SK-N-SH (cell line): ENCODE measurements at regions not wholly inside any gene's neighbourhood (a gene's known extent, or its start where the extent isn't known, plus 50 kb on each side); places are given as distances from the start of the nearest gene placed in this dataset.

Experiments used
- CTCF ChIA-PET: fragments of 300-600, 350-600 bp; formaldehyde crosslinking; extraction: SDS; loops from one replicate; lab custom pipeline; 2021; lab: Yijun Ruan, JAX
- POLR2A ChIA-PET: fragments of 350-600 bp; sonication (Branson Sonifier 250); formaldehyde crosslinking; extraction: SDS; loops from one replicate; lab custom pipeline; 2020; ENCODE audit warnings: antibody characterized with exemption, inconsistent platforms; lab: Yijun Ruan, JAX
- DNase-seq: peaks from one replicate; pipeline ENCODE4 v3.0.0; 2012
- H2AFZ ChIP-seq: fragments of 200-600 bp; sonication (generic); 2 replicates; pipeline ENCODE4 v1.8.1; 2016; ENCODE audit warnings: antibody characterized with exemption, mild to moderate bottlenecking, low read depth
- H3F3A ChIP-seq: fragments of 200-600 bp; sonication (generic); replicated peaks from 2 replicates; pipeline ENCODE3; 2016; ENCODE audit warnings: antibody characterized with exemption, mild to moderate bottlenecking; ENCODE audit not compliant: insufficient read depth
- H3K27ac ChIP-seq, 2 experiments: fragments of 200-500 bp in 1 of 2; fragments of 200-600 bp in 1 of 2; sonication (Bioruptor generic) in 1 of 2; sonication (generic), shearing (Covaris generic) in 1 of 2; 2 replicates each; pipeline versions ENCODE4 v1.5.1 to v1.6.1; 2014 to 2016; ENCODE audit warnings: low read depth in 2 of 2, inconsistent platforms in 1 of 2, low read length in 1 of 2, mild to moderate bottlenecking in 1 of 2, mixed read lengths in 1 of 2
- H3K27me3 ChIP-seq: fragments of 200-600 bp; sonication (generic), shearing (Covaris generic); 2 replicates; pipeline ENCODE4 v1.6.1; 2016; ENCODE audit warnings: mixed run types; ENCODE audit not compliant: insufficient read depth
- H3K36me3 ChIP-seq, 2 experiments: fragments of 200-500 bp in 1 of 2; fragments of 200-600 bp in 1 of 2; sonication (Bioruptor generic) in 1 of 2; sonication (generic) in 1 of 2; replicated peaks in 1 of 2; 2 replicates each; pipeline versions ENCODE3 to v1.5.1; 2014 to 2016; ENCODE audit warnings: low read length in 1 of 2, mild to moderate bottlenecking in 1 of 2; ENCODE audit not compliant: insufficient read depth in 2 of 2, control insufficient read depth in 1 of 2
- H3K4me1 ChIP-seq, 2 experiments: fragments of 200-500 bp in 1 of 2; fragments of 200-600 bp in 1 of 2; sonication (Bioruptor generic) in 1 of 2; sonication (generic), shearing (Covaris generic) in 1 of 2; 2 replicates each; pipeline versions ENCODE4 v1.5.1 to v1.6.1; 2014 to 2016; ENCODE audit warnings: low read depth in 1 of 2, low read length in 1 of 2, mixed run types in 1 of 2; ENCODE audit not compliant: insufficient read depth in 2 of 2, control insufficient read depth in 1 of 2
- H3K4me2 ChIP-seq: fragments of 200-600 bp; sonication (generic), shearing (Covaris generic); 2 replicates; pipeline ENCODE4 v1.6.1; 2017; ENCODE audit warnings: mixed run types
- H3K4me3 ChIP-seq, 2 experiments: fragments of 200-500 bp in 1 of 2; fragments of 200-600 bp in 1 of 2; sonication (Bioruptor generic) in 1 of 2; sonication (generic), shearing (Covaris generic) in 1 of 2; 2 replicates each; pipeline versions ENCODE4 v1.5.1 to v1.8.1; 2014 to 2016; ENCODE audit warnings: low read depth in 2 of 2, inconsistent platforms in 1 of 2, low read length in 1 of 2, mild to moderate bottlenecking in 1 of 2, mixed read lengths in 1 of 2, moderate library complexity in 1 of 2
- H3K79me2 ChIP-seq: fragments of 200-600 bp; sonication (generic); 2 replicates; pipeline ENCODE4 v1.8.1; 2017; ENCODE audit warnings: mild to moderate bottlenecking; ENCODE audit not compliant: insufficient read depth
- H3K9ac ChIP-seq: fragments of 200-600 bp; sonication (generic); 2 replicates; pipeline ENCODE4 v1.6.1; 2017; ENCODE audit warnings: mixed run types
- H3K9me2 ChIP-seq: fragments of 200-600 bp; sonication (generic); 2 replicates; pipeline ENCODE4 v1.6.1; 2017; ENCODE audit warnings: mixed run types
- H3K9me3 ChIP-seq: fragments of 200-600 bp; sonication (generic); 2 replicates; pipeline ENCODE4 v1.6.1; 2017; ENCODE audit warnings: mixed run types, mild to moderate bottlenecking, moderate library complexity
- H4K20me1 ChIP-seq: fragments of 200-600 bp; sonication (generic); 2 replicates; pipeline ENCODE4 v1.6.1; 2017; ENCODE audit warnings: mild to moderate bottlenecking, mixed run types; ENCODE audit not compliant: insufficient read depth
- CHD2 ChIP-seq: fragments of 150-350 bp; IDR thresholded peaks from 2 replicates; pipeline ENCODE4 v1.6.1; 2018; ENCODE audit warnings: low read length; ENCODE audit not compliant: partially characterized antibody
- ELF1 ChIP-seq: IDR thresholded peaks from 2 replicates; pipeline ENCODE4 v1.4.0; 2012
- EP300 ChIP-seq, 2 experiments: IDR thresholded peaks; 2 replicates each; pipeline versions ENCODE4 v1.4.0 to v1.6.1; 2012; ENCODE audit warnings: borderline replicate concordance in 1 of 2, low read depth in 1 of 2, low read length in 1 of 2
- EZH2phosphoT487 ChIP-seq: fragments of 200-600 bp; sonication (generic); IDR thresholded peaks from 2 replicates; pipeline ENCODE4 v1.6.1; 2017; ENCODE audit warnings: low read depth, mixed run types, mild to moderate bottlenecking, antibody characterized with exemption, moderate library complexity, borderline replicate concordance
- FOXJ3 ChIP-seq: sonication (generic); formaldehyde crosslinking; IDR thresholded peaks from 2 replicates; pipeline ENCODE4 v1.5.1; 2020; ENCODE audit warnings: mild to moderate bottlenecking, missing genetic modification reagents
- FOXM1 ChIP-seq: IDR thresholded peaks from 2 replicates; pipeline ENCODE4 v1.4.0; 2012; ENCODE audit warnings: low read depth, mild to moderate bottlenecking
- GABPA ChIP-seq: IDR thresholded peaks from 2 replicates; pipeline ENCODE4 v1.4.0; 2012; ENCODE audit warnings: low read depth, mild to moderate bottlenecking
- GATA2 ChIP-seq: sonication (generic); formaldehyde crosslinking; IDR thresholded peaks from 2 replicates; pipeline ENCODE4 v1.5.0; 2020; ENCODE audit warnings: mild to moderate bottlenecking, missing genetic modification reagents
- MEF2A ChIP-seq: IDR thresholded peaks from 2 replicates; pipeline ENCODE4 v1.4.0; 2012; ENCODE audit warnings: low read depth, borderline replicate concordance
- POLR2AphosphoS5 ChIP-seq: IDR thresholded peaks from 2 replicates; pipeline ENCODE4 v1.6.1; 2012; ENCODE audit warnings: low read depth, low read length
- RCOR1 ChIP-seq: fragments of 150-350 bp; IDR thresholded peaks from 2 replicates; pipeline ENCODE4 v1.6.1; 2017; ENCODE audit warnings: antibody characterized with exemption, low read length
- RXRA ChIP-seq: IDR thresholded peaks from 2 replicates; pipeline ENCODE4 v1.4.0; 2012; ENCODE audit warnings: low read depth, mild to moderate bottlenecking, borderline replicate concordance
- SIN3A ChIP-seq: IDR thresholded peaks from 2 replicates; pipeline ENCODE4 v1.6.1; 2012; ENCODE audit warnings: low read depth, mild to moderate bottlenecking, low read length, moderate library complexity, borderline replicate concordance
- SMC3 ChIP-seq: IDR thresholded peaks from 2 replicates; pipeline ENCODE4 v1.6.1; 2012; ENCODE audit warnings: low read depth, low read length, improper control_type of control experiment
- TAF1 ChIP-seq: IDR thresholded peaks from 2 replicates; pipeline ENCODE4 v1.6.1; 2012; ENCODE audit warnings: low read depth, mild to moderate bottlenecking, low read length, moderate library complexity, borderline replicate concordance
- TCF12 ChIP-seq: IDR thresholded peaks from 2 replicates; pipeline ENCODE4 v1.4.0; 2012
- TEAD4 ChIP-seq: IDR thresholded peaks from 2 replicates; pipeline ENCODE4 v1.4.0; 2012; ENCODE audit warnings: mild to moderate bottlenecking, borderline replicate concordance; ENCODE audit not compliant: insufficient read depth
- WGBS: methylation state at CpG from one replicate; pipeline ENCODE4 v1.1.6; 2017; ENCODE audit warnings: low lambda C conversion rate; 5-methylcytosine and 5-hydroxymethylcytosine counted together
- TF ChIP-seq, protein P1 (sequence below): IDR thresholded peaks from 2 replicates; pipeline ENCODE4 v1.4.0; 2012; ENCODE audit warnings: low read depth, borderline replicate concordance
- TF ChIP-seq, protein P2 (sequence below): IDR thresholded peaks from 2 replicates; pipeline ENCODE4 v1.4.0; 2012; ENCODE audit warnings: low read depth

DNA sequence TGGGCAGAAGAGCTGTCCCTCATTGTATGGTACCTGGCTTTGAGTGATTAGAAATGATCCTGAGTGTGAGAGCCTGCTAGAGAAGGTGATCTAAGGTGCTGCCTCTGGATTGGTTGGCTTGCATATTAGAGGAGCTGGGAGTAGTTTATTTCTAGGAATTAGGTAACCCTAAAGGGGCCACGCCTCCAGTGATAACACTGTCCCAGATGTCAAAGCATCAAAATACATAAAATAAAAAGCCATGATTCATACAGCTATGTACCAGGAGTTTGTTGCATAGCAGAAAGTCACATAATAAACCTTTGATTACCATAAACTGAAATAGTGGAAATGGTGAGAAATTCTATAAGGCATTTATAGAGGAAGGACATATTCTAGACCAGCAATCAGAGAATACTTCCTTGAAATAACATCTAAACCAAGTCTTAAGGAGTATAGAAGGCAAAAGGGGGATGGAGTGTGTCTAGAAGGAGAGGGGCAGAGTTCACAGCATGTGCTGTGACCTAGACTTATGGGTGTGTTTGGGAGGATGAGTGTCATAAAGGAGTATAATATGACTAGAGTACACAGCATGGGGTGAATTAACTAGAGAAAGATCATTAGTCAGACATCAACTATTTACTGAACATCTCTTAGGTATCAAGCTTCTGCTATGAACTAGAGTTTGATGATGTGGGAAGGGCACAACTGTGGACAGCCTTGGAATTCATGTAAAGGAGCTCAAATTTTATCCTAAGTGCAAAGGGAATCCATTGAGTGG is 686.4 kb downstream of the GALC start:
- no peaks in the 10 kb centered on the region for H3K36me3 ChIP-seq
- DNase-seq, result no peak
- H3K27ac ChIP-seq, result no peak overlapping the region
- H3K9me3 ChIP-seq, result no peaks in the 10 kb centered on the region
- TF ChIP-seq FOXM1 (no peak), GATA2 (CRISPR knock-in tag) (no peak), TCF12 (no peak), MEF2A (no peak), CHD2 (no peak)
- TF ChIP-seq, protein P1, sequence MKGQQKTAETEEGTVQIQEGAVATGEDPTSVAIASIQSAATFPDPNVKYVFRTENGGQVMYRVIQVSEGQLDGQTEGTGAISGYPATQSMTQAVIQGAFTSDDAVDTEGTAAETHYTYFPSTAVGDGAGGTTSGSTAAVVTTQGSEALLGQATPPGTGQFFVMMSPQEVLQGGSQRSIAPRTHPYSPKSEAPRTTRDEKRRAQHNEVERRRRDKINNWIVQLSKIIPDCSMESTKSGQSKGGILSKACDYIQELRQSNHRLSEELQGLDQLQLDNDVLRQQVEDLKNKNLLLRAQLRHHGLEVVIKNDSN, result no peak
- H3K4me2 ChIP-seq, result no peak overlapping the region
- CTCF ChIA-PET, result no interaction called here
- no peaks in the 10 kb centered on the region for H4K20me1 ChIP-seq
- no peaks in the 10 kb centered on the region for H3F3A ChIP-seq
- no peaks in the 10 kb centered on the region for H3K4me1 ChIP-seq
- H2AFZ ChIP-seq, result no peak overlapping the region
- H3K4me3 ChIP-seq, result no peak overlapping the region
- H3K9me2 ChIP-seq, result no peaks in the 10 kb centered on the region
- WGBS, result 0% methylated on average over 1 of the region's 1 CpG
- no peak overlapping the region for H3K9ac ChIP-seq
- POLR2A ChIA-PET, result no interaction called here
- no peaks in the 10 kb centered on the region for H3K79me2 ChIP-seq
- no peaks in the 10 kb centered on the region for H3K27me3 ChIP-seq

DNA sequence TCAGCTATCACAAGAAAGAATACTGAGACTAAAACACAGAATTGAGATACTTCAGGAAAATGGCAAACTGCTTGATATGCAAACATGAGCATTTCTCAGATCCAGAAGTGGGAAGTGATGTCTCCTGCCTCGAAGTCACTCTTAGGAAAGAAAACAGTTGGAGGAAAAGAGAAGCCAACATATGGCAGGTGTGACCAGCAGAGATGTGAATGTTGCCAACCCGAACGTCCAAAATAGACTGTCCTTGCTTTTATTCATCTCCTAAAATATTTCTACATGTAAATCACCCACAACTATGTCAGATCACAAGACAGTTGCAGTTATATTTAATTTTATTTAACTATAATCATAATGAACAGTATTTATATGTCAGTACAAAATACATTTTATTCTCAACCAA is 687.6 kb downstream of the GALC start:
- Histone ChIP-seq H3K79me2 (no peaks in the 10 kb centered on the region), H3F3A (no peaks in the 10 kb centered on the region), H3K4me2 (no peak overlapping the region), H3K9me2 (no peaks in the 10 kb centered on the region), H3K27ac (no peak overlapping the region), H3K27me3 (no peaks in the 10 kb centered on the region), H3K9me3 (no peaks in the 10 kb centered on the region), H4K20me1 (no peaks in the 10 kb centered on the region), H3K4me1 (no peaks in the 10 kb centered on the region), H3K9ac (no peak overlapping the region), H3K36me3 (no peaks in the 10 kb centered on the region), H3K4me3 (no peak overlapping the region), H2AFZ (no peak overlapping the region)
- TF ChIP-seq EP300 (IDR thresholded peaks at IDR 0.05; ENCODE audit: borderline replicate concordance in 1 of 2, low read depth in 1 of 2, low read length in 1 of 2) (no peak), FOXJ3 (no peak), RXRA (no peak), CHD2 (no peak)
- TF ChIP-seq, protein P2, sequence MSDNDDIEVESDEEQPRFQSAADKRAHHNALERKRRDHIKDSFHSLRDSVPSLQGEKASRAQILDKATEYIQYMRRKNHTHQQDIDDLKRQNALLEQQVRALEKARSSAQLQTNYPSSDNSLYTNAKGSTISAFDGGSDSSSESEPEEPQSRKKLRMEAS, result no peak
- CTCF ChIA-PET, result no interaction called here
- no peak for DNase-seq
- POLR2A ChIA-PET, result no interaction called here
- WGBS, result 3% methylated on average over 3 of the region's 3 CpGs

DNA sequence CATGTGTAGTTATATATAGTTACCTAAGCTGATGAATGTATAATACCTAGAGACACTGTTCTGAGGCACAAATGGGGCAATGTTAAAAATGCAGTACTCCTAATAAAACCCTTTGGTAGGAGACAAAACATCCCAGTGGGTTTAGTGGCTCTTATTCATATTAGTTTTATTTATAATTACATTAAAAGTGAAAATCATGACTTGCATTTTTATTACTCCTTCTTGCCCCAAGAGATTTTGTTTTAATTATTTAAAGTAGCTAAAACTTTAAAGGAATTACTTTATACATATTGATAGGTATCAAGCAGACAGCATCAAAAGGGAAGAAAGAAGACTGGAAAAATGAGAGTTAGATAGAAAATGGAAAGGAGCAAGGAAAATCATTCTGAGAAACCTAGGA is 688.6 kb downstream of the GALC start:
- Histone ChIP-seq H4K20me1 (no peaks in the 10 kb centered on the region), H3K27ac (no peak overlapping the region), H3F3A (no peaks in the 10 kb centered on the region), H3K4me2 (no peak overlapping the region), H2AFZ (no peak overlapping the region), H3K27me3 (no peaks in the 10 kb centered on the region), H3K79me2 (no peaks in the 10 kb centered on the region), H3K9me3 (no peaks in the 10 kb centered on the region), H3K9ac (no peak overlapping the region), H3K4me3 (no peak overlapping the region), H3K4me1 (no peaks in the 10 kb centered on the region), H3K9me2 (no peaks in the 10 kb centered on the region), H3K36me3 (no peaks in the 10 kb centered on the region)
- ChIA-PET CTCF (no interaction called here), POLR2A (no interaction called here)
- TF ChIP-seq POLR2AphosphoS5 (no peak), SIN3A (no peak), TEAD4 (no peak), MEF2A (no peak), GABPA (no peak), SMC3 (no peak), RCOR1 (no peak), ELF1 (no peak), EZH2phosphoT487 (no peak), TAF1 (no peak)
- no peak for DNase-seq
